ENCODE measurements at regions not wholly inside any gene's neighbourhood (a gene's known extent, or its start where the extent isn't known, plus 50 kb on each side); places are given as distances from the start of the nearest gene placed in this dataset.

DNA sequence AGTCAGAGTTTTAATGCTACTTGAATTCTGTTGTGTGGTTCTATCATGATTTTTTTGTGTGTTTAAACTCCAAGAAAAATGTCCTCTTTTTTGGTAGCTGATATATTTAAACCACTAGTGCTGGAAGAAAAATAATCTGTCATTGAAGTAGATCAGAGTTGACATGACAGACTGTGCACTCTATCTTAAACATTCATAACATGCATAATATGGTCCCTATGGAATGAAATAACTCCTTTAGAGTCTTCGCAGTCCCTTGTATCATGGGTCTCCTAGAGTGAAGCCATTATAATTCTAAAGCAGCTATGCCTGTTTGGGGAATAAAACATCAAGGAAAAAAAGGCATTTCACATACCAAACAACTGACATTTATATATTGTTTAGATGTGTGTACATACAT is 282.7 kb upstream of the CITED2 start:
- H3K27me3 Mint-ChIP-seq (ENCODE audit: unreplicated experiment) = no peaks in the 10 kb centered on the region
- no peak for DNase-seq (ENCODE audit: extremely low spot score, unreplicated experiment)
- H3K36me3 Mint-ChIP-seq (ENCODE audit: unreplicated experiment) = peaks cover 2% of the 10 kb centered on the region
- H3K4me1 Mint-ChIP-seq (ENCODE audit: unreplicated experiment) = peaks cover 30% of the 10 kb centered on the region
- peak overlapping the region; percentile 89 for H3K27ac Mint-ChIP-seq (ENCODE audit: unreplicated experiment)
- H3K4me3 Mint-ChIP-seq (ENCODE audit: unreplicated experiment) = no peak overlapping the region
- TF ChIP-seq, protein P1, sequence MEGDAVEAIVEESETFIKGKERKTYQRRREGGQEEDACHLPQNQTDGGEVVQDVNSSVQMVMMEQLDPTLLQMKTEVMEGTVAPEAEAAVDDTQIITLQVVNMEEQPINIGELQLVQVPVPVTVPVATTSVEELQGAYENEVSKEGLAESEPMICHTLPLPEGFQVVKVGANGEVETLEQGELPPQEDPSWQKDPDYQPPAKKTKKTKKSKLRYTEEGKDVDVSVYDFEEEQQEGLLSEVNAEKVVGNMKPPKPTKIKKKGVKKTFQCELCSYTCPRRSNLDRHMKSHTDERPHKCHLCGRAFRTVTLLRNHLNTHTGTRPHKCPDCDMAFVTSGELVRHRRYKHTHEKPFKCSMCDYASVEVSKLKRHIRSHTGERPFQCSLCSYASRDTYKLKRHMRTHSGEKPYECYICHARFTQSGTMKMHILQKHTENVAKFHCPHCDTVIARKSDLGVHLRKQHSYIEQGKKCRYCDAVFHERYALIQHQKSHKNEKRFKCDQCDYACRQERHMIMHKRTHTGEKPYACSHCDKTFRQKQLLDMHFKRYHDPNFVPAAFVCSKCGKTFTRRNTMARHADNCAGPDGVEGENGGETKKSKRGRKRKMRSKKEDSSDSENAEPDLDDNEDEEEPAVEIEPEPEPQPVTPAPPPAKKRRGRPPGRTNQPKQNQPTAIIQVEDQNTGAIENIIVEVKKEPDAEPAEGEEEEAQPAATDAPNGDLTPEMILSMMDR (IDR thresholded peaks at IDR 0.05) = no peak
- no peaks in the 10 kb centered on the region for H3K9me3 Mint-ChIP-seq (ENCODE audit: unreplicated experiment)

GRCh38 chr6:139655783-139656705 is 281.6 kb upstream of the CITED2 start:
- Mint-ChIP-seq H3K27ac (ENCODE audit: unreplicated experiment) (peak overlapping the region; percentile 89), H3K4me1 (ENCODE audit: unreplicated experiment) (peaks cover 30% of the 10 kb centered on the region), H3K9me3 (ENCODE audit: unreplicated experiment) (no peaks in the 10 kb centered on the region), H3K36me3 (ENCODE audit: unreplicated experiment) (peaks cover 2% of the 10 kb centered on the region), H3K4me3 (ENCODE audit: unreplicated experiment) (peak overlapping the region; percentile 0), H3K27me3 (ENCODE audit: unreplicated experiment) (no peaks in the 10 kb centered on the region)
- TF ChIP-seq, protein P1 (IDR thresholded peaks at IDR 0.05) = no peak
- no peak for DNase-seq (ENCODE audit: extremely low spot score, unreplicated experiment)

GRCh38 chr6:139654888-139655782 is 280.7 kb upstream of the CITED2 start:
- Mint-ChIP-seq H3K36me3 (ENCODE audit: unreplicated experiment) (no peaks in the 10 kb centered on the region), H3K4me1 (ENCODE audit: unreplicated experiment) (peaks cover 30% of the 10 kb centered on the region), H3K4me3 (ENCODE audit: unreplicated experiment) (no peak overlapping the region), H3K27ac (ENCODE audit: unreplicated experiment) (peak overlapping the region; percentile 89), H3K27me3 (ENCODE audit: unreplicated experiment) (no peaks in the 10 kb centered on the region), H3K9me3 (ENCODE audit: unreplicated experiment) (no peaks in the 10 kb centered on the region)
- TF ChIP-seq, protein P1 (IDR thresholded peaks at IDR 0.05) = no peak
- no peak for DNase-seq (ENCODE audit: extremely low spot score, unreplicated experiment)

GRCh38 chr6:139654309-139654708 is 279.9 kb upstream of the CITED2 start:
- TF ChIP-seq, protein P1 (IDR thresholded peaks at IDR 0.05) = no peak
- DNase-seq (ENCODE audit: extremely low spot score, unreplicated experiment) = no peak
- Mint-ChIP-seq H3K36me3 (ENCODE audit: unreplicated experiment) (no peaks in the 10 kb centered on the region), H3K27me3 (ENCODE audit: unreplicated experiment) (no peaks in the 10 kb centered on the region), H3K27ac (ENCODE audit: unreplicated experiment) (no peak overlapping the region), H3K4me3 (ENCODE audit: unreplicated experiment) (no peak overlapping the region), H3K4me1 (ENCODE audit: unreplicated experiment) (peaks cover 30% of the 10 kb centered on the region), H3K9me3 (ENCODE audit: unreplicated experiment) (no peaks in the 10 kb centered on the region)

GRCh38 chr6:139653111-139653510 is 278.7 kb upstream of the CITED2 start:
- TF ChIP-seq, protein P1 (IDR thresholded peaks at IDR 0.05) = no peak
- Mint-ChIP-seq H3K4me1 (ENCODE audit: unreplicated experiment) (peaks cover 30% of the 10 kb centered on the region), H3K27ac (ENCODE audit: unreplicated experiment) (no peak overlapping the region), H3K36me3 (ENCODE audit: unreplicated experiment) (no peaks in the 10 kb centered on the region), H3K4me3 (ENCODE audit: unreplicated experiment) (no peak overlapping the region), H3K27me3 (ENCODE audit: unreplicated experiment) (no peaks in the 10 kb centered on the region), H3K9me3 (ENCODE audit: unreplicated experiment) (no peaks in the 10 kb centered on the region)
- DNase-seq (ENCODE audit: extremely low spot score, unreplicated experiment) = no peak

Data from osteocyte (in vitro differentiated cells).